ENCODE measurements at regions not wholly inside any gene's neighbourhood (a gene's known extent, or its start where the extent isn't known, plus 50 kb on each side); places are given as distances from the start of the nearest gene placed in this dataset.

DNA sequence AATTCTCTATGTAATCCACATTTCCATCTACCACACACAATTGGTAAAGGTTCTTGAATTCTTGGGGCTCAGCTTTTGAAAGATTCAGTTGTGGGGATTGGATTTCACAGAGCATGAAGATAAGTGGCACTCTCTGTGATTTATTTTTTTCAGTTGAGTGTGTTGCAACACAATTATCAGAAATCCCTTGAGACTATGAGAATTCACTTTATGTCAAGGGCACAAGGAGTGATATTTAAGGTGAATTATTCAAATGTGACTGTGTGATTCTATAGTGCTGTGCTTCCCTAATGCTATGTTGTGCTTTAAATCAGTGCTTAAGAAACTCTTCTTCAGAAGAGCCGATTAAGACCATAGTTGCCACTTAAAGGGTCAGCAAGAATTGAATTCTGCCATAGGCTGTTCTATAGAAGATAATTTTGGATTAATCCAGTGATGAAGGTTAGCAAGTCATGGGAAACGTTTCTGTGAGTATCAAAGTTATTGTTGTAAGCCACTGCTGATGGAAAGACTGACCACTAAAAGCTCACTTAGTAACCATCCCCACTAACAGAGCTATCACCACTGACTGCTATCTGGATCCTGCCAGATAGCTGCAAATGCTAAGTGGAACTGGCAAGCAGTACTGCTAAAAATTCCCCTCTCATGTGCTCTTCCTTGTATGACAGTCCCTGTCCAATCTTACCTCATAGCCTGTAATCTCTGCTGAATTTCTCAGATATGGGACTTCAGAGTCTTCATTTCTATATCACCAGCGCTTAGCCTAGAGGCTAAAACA lies 134.0 kb upstream of the SEMA3D start:
- Histone ChIP-seq H4K20me1 (ENCODE audit: low read depth, low read length) (no peaks in the 10 kb centered on the region), H3K79me2 (ENCODE audit: insufficient read depth, low read length) (no peaks in the 10 kb centered on the region), H3K9ac (ENCODE audit: low read length) (no peak overlapping the region), H3F3A (ENCODE audit: insufficient read depth) (no peaks in the 10 kb centered on the region), H3K27me3 (ENCODE audit: low read length) (no peaks in the 10 kb centered on the region), H2AFZ (ENCODE audit: low read depth, low read length, severe bottlenecking) (no peak overlapping the region), H3K36me3 (ENCODE audit: low read length) (no peaks in the 10 kb centered on the region), H3K27ac (ENCODE audit: low read depth, low read length) (no peak overlapping the region), H3K9me3 (ENCODE audit: insufficient read depth, low read length) (no peaks in the 10 kb centered on the region), H3K4me2 (ENCODE audit: low read depth, low read length, poor library complexity, severe bottlenecking) (no peak overlapping the region), H3K4me3 (ENCODE audit: insufficient read depth, low read length, poor library complexity, severe bottlenecking) (no peak overlapping the region), H3K9me2 (replicated peaks; ENCODE audit: insufficient read depth, low read length) (no peaks in the 10 kb centered on the region)
- no peak for TF ChIP-seq EZH2phosphoT487 (conservative IDR thresholded peaks at IDR 0.05; ENCODE audit: low read length)
- TF ChIP-seq CTCF (IDR thresholded peaks at IDR 0.05; ENCODE audit: insufficient read depth, low read length, poor library complexity, severe bottlenecking) = no peak

GRCh38 chr7:85316489-85316888 lies 129.6 kb upstream of the SEMA3D start:
- no peaks in the 10 kb centered on the region for H3K9me3 ChIP-seq (ENCODE audit: insufficient read depth, low read length)
- H3K27me3 ChIP-seq (ENCODE audit: low read length) = no peaks in the 10 kb centered on the region
- TF ChIP-seq CTCF (IDR thresholded peaks at IDR 0.05; ENCODE audit: insufficient read depth, low read length, poor library complexity, severe bottlenecking) (no peak), EZH2phosphoT487 (conservative IDR thresholded peaks at IDR 0.05; ENCODE audit: low read length) (no peak)
- no peak overlapping the region for H3K4me3 ChIP-seq (ENCODE audit: insufficient read depth, low read length, poor library complexity, severe bottlenecking)
- no peaks in the 10 kb centered on the region for H3K36me3 ChIP-seq (ENCODE audit: low read length)
- no peak overlapping the region for H2AFZ ChIP-seq (ENCODE audit: low read depth, low read length, severe bottlenecking)
- H3K4me2 ChIP-seq (ENCODE audit: low read depth, low read length, poor library complexity, severe bottlenecking) = no peak overlapping the region
- no peak overlapping the region for H3K27ac ChIP-seq (ENCODE audit: low read depth, low read length)
- no peaks in the 10 kb centered on the region for H3K79me2 ChIP-seq (ENCODE audit: insufficient read depth, low read length)
- H3K9me2 ChIP-seq (replicated peaks; ENCODE audit: insufficient read depth, low read length) = no peaks in the 10 kb centered on the region
- no peak overlapping the region for H3K9ac ChIP-seq (ENCODE audit: low read length)
- no peaks in the 10 kb centered on the region for H3F3A ChIP-seq (ENCODE audit: insufficient read depth)
- no peaks in the 10 kb centered on the region for H4K20me1 ChIP-seq (ENCODE audit: low read depth, low read length)

DNA sequence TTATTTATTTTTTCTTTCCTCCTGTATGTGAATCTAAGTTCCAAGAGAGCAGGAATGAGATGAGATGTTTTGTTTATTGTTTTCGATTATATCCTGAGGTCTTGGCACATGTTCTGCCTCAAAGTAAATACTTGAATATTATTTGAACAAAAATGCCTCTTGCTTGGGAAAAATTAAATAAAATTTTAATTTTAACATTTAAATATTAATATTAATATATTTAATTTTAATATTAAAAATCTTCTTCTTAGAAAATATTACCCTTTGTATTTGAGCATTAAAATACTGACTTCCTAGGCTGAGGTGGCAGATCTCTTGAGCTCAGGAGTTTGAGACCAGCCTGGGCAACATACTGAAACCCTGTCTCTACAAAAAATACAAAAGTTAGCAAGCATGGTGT lies 123.4 kb upstream of the SEMA3D start:
- TF ChIP-seq EZH2phosphoT487 (conservative IDR thresholded peaks at IDR 0.05; ENCODE audit: low read length) = no peak
- TF ChIP-seq CTCF (IDR thresholded peaks at IDR 0.05; ENCODE audit: insufficient read depth, low read length, poor library complexity, severe bottlenecking) = no peak
- no peaks in the 10 kb centered on the region for H3K36me3 ChIP-seq (ENCODE audit: low read length)

More for the DNA sequence above, 123.4 kb upstream of the SEMA3D start:
- Histone ChIP-seq H3K79me2 (ENCODE audit: insufficient read depth, low read length) (no peaks in the 10 kb centered on the region), H3K4me2 (ENCODE audit: low read depth, low read length, poor library complexity, severe bottlenecking) (no peak overlapping the region), H3K9ac (ENCODE audit: low read length) (no peak overlapping the region), H3K27me3 (ENCODE audit: low read length) (0 out of 2 replicates have a peak, but pooled peaks cover 3% of the 10 kb centered on the region), H3K9me3 (ENCODE audit: insufficient read depth, low read length) (no peaks in the 10 kb centered on the region), H3K9me2 (replicated peaks; ENCODE audit: insufficient read depth, low read length) (no peaks in the 10 kb centered on the region), H4K20me1 (ENCODE audit: low read depth, low read length) (no peaks in the 10 kb centered on the region), H3K27ac (ENCODE audit: low read depth, low read length) (no peak overlapping the region), H3K4me3 (ENCODE audit: insufficient read depth, low read length, poor library complexity, severe bottlenecking) (no peak overlapping the region), H3F3A (ENCODE audit: insufficient read depth) (no peaks in the 10 kb centered on the region), H2AFZ (ENCODE audit: low read depth, low read length, severe bottlenecking) (no peak overlapping the region)

Data from SU-DHL-6 (cell line).